IgD-negative memory B cell (primary cell): ENCODE measurements at regions not wholly inside any gene's neighbourhood (a gene's known extent, or its start where the extent isn't known, plus 50 kb on each side); places are given as distances from the start of the nearest gene placed in this dataset.
A peak's percentile ranks its signal among the peaks of the same experiment; 100 is the strongest.
"Not testable (repeated sequence)": the region's sequence is repeated elsewhere in the genome, so short reads cannot be mapped to it uniquely, and the experiment has no call there.

ENCODE experiments used
- H3K27ac Mint-ChIP-seq, 3 donors: one replicate each; pipeline ENCODE4 v1.8.0; 2020 to 2022; ENCODE audit warnings: mild to moderate bottlenecking in 3 of 3, mixed read lengths in 3 of 3, moderate library complexity in 1 of 3
- H3K27me3 Mint-ChIP-seq: one replicate; pipeline ENCODE4 v1.8.0; 2021; ENCODE audit warnings: mixed read lengths
- H3K36me3 Mint-ChIP-seq: one replicate; pipeline ENCODE4 v1.8.0; 2020; ENCODE audit warnings: mild to moderate bottlenecking, mixed read lengths
- H3K4me1 Mint-ChIP-seq, 3 donors: one replicate each; pipeline ENCODE4 v1.8.0; 2020 to 2022; ENCODE audit warnings: mixed read lengths in 3 of 3, mild to moderate bottlenecking in 1 of 3
- H3K4me3 Mint-ChIP-seq, 4 donors: one replicate each; pipeline ENCODE4 v1.8.0; 2020 to 2022; ENCODE audit warnings: mild to moderate bottlenecking in 4 of 4, mixed read lengths in 4 of 4, moderate library complexity in 3 of 4
- H3K9me3 Mint-ChIP-seq, 3 donors: one replicate each; pipeline ENCODE4 v1.8.0; 2020 to 2021; ENCODE audit warnings: mixed read lengths in 3 of 3, mild to moderate bottlenecking in 1 of 3

- not testable (repeated sequence) for H3K27me3 Mint-ChIP-seq, H3K9me3 Mint-ChIP-seq, H3K36me3 Mint-ChIP-seq
- H3K4me3 Mint-ChIP-seq: peak overlapping the region in 1 of 4 donors; percentile 65
- H3K4me1 Mint-ChIP-seq: peaks cover 11 to 17% (median 14%) of the 10 kb centered on the region in 3 donors
- H3K27ac Mint-ChIP-seq: peak overlapping the region in 2 of 3 donors; percentile 21 to 83
Measured at GRCh38 chr12:11546582-11547270, 102.7 kb upstream of the ETV6 start.

- H3K27me3 Mint-ChIP-seq, H3K9me3 Mint-ChIP-seq, H3K27ac Mint-ChIP-seq, H3K36me3 Mint-ChIP-seq: not testable (repeated sequence)
- Mint-ChIP-seq H3K4me1 (peaks cover 11 to 17% (median 14%) of the 10 kb centered on the region in 3 donors), H3K4me3 (peak overlapping the region in 1 of 4 donors; percentile 65)
Measured at GRCh38 chr12:11547271-11547646, 102.2 kb upstream of the ETV6 start.

GRCh38 chr12:11549119-11549518, 100.4 kb upstream of the ETV6 start:
- H3K9me3 Mint-ChIP-seq: peaks cover 0 to 2% (median 0%) of the 10 kb centered on the region in 3 donors
- H3K36me3 Mint-ChIP-seq: peaks cover 3% of the 10 kb centered on the region
- H3K4me3 Mint-ChIP-seq: no peak overlapping the region
- no peaks in the 10 kb centered on the region for H3K27me3 Mint-ChIP-seq
- H3K27ac Mint-ChIP-seq: no peak overlapping the region
- peaks cover 14 to 20% (median 15%) of the 10 kb centered on the region in 3 donors for H3K4me1 Mint-ChIP-seq

GRCh38 chr12:11553871-11554533, 95.5 kb upstream of the ETV6 start:
- Mint-ChIP-seq H3K4me3 (no peak overlapping the region), H3K27ac (no peak overlapping the region), H3K9me3 (peaks cover 0 to 2% (median 0%) of the 10 kb centered on the region in 3 donors), H3K36me3 (peaks cover 3% of the 10 kb centered on the region), H3K4me1 (peaks cover 0 to 4% (median 4%) of the 10 kb centered on the region in 3 donors), H3K27me3 (no peaks in the 10 kb centered on the region)

- Mint-ChIP-seq H3K36me3 (peaks cover 3% of the 10 kb centered on the region), H3K27ac (no peak overlapping the region), H3K27me3 (no peaks in the 10 kb centered on the region)
Measured at GRCh38 chr12:11555195-11555594, 94.3 kb upstream of the ETV6 start.

GRCh38 chr12:11555743-11556625, 93.5 kb upstream of the ETV6 start:
- H3K36me3 Mint-ChIP-seq: peaks cover 3% of the 10 kb centered on the region
- H3K27ac Mint-ChIP-seq: no peak overlapping the region
- H3K4me1 Mint-ChIP-seq: peaks cover 0 to 4% (median 4%) of the 10 kb centered on the region in 3 donors
- H3K9me3 Mint-ChIP-seq: no peaks in the 10 kb centered on the region
- H3K27me3 Mint-ChIP-seq: no peaks in the 10 kb centered on the region
- H3K4me3 Mint-ChIP-seq: no peak overlapping the region

More at GRCh38 chr12:11555195-11555594, 94.3 kb upstream of the ETV6 start:
- Mint-ChIP-seq H3K4me3 (peak overlapping the region in 1 of 4 donors; percentile 34), H3K4me1 (peaks cover 0 to 4% (median 4%) of the 10 kb centered on the region in 3 donors), H3K9me3 (peaks cover 0 to 2% (median 0%) of the 10 kb centered on the region in 3 donors)

- Mint-ChIP-seq H3K27me3 (no peaks in the 10 kb centered on the region), H3K9me3 (no peaks in the 10 kb centered on the region), H3K36me3 (peaks cover 3% of the 10 kb centered on the region), H3K27ac (no peak overlapping the region), H3K4me1 (peaks cover 0 to 4% (median 4%) of the 10 kb centered on the region in 3 donors), H3K4me3 (no peak overlapping the region)
Measured at GRCh38 chr12:11556682-11557081, 92.8 kb upstream of the ETV6 start.

- Mint-ChIP-seq H3K36me3 (no peaks in the 10 kb centered on the region), H3K27me3 (no peaks in the 10 kb centered on the region), H3K9me3 (no peaks in the 10 kb centered on the region), H3K4me1 (no peaks in the 10 kb centered on the region), H3K27ac (no peak overlapping the region), H3K4me3 (no peak overlapping the region)
Measured at GRCh38 chr12:11559626-11560340, 89.7 kb upstream of the ETV6 start.

GRCh38 chr12:11561411-11561810, 88.1 kb upstream of the ETV6 start:
- no peak overlapping the region for H3K27ac Mint-ChIP-seq
- H3K27me3 Mint-ChIP-seq: no peaks in the 10 kb centered on the region
- peaks cover 0 to 3% (median 1%) of the 10 kb centered on the region in 3 donors for H3K4me1 Mint-ChIP-seq
- H3K9me3 Mint-ChIP-seq: no peaks in the 10 kb centered on the region
- H3K4me3 Mint-ChIP-seq: no peak overlapping the region
- no peaks in the 10 kb centered on the region for H3K36me3 Mint-ChIP-seq

- Mint-ChIP-seq H3K4me1 (peaks cover 16% of the 10 kb centered on the region in 3 donors), H3K27ac (no peak overlapping the region), H3K4me3 (no peak overlapping the region), H3K9me3 (peaks cover 0 to 9% (median 0%) of the 10 kb centered on the region in 3 donors), H3K36me3 (peaks cover 2% of the 10 kb centered on the region), H3K27me3 (peaks cover 2% of the 10 kb centered on the region)
Measured at GRCh38 chr12:11563785-11564739, 85.4 kb upstream of the ETV6 start.

- Mint-ChIP-seq H3K27me3 (peaks cover 7% of the 10 kb centered on the region), H3K27ac (no peak overlapping the region), H3K9me3 (peaks cover 0 to 9% (median 0%) of the 10 kb centered on the region in 3 donors), H3K4me1 (peaks cover 21 to 24% (median 21%) of the 10 kb centered on the region in 3 donors), H3K4me3 (no peak overlapping the region), H3K36me3 (peaks cover 2% of the 10 kb centered on the region)
Measured at GRCh38 chr12:11564984-11565651, 84.4 kb upstream of the ETV6 start.

- H3K9me3 Mint-ChIP-seq: peaks cover 0 to 9% (median 0%) of the 10 kb centered on the region in 3 donors
- H3K4me3 Mint-ChIP-seq: no peak overlapping the region
- H3K27me3 Mint-ChIP-seq: peaks cover 10% of the 10 kb centered on the region
- peaks cover 21 to 27% (median 21%) of the 10 kb centered on the region in 3 donors for H3K4me1 Mint-ChIP-seq
- H3K36me3 Mint-ChIP-seq: peaks cover 2% of the 10 kb centered on the region
- H3K27ac Mint-ChIP-seq: no peak overlapping the region
Measured at GRCh38 chr12:11565752-11566151, 83.7 kb upstream of the ETV6 start.

GRCh38 chr12:11568155-11568761, 81.2 kb upstream of the ETV6 start:
- peaks cover 21 to 27% (median 21%) of the 10 kb centered on the region in 3 donors for H3K4me1 Mint-ChIP-seq
- H3K27ac Mint-ChIP-seq: peak overlapping the region; percentile 26 to 73 (median 47)
- H3K36me3 Mint-ChIP-seq: peaks cover 2% of the 10 kb centered on the region
- H3K4me3 Mint-ChIP-seq: peak overlapping the region in 2 of 4 donors; percentile 7 to 36
- H3K27me3 Mint-ChIP-seq: peaks cover 15% of the 10 kb centered on the region
- peaks cover 0 to 9% (median 0%) of the 10 kb centered on the region in 3 donors for H3K9me3 Mint-ChIP-seq
